Lung (tissue), 9 donors: ENCODE measurements at regions not wholly inside any gene's neighbourhood (a gene's known extent, or its start where the extent isn't known, plus 50 kb on each side); places are given as distances from the start of the nearest gene placed in this dataset.
A peak's percentile ranks its signal among the peaks of the same experiment; 100 is the strongest.
"Not testable (repeated sequence)": the region's sequence is repeated elsewhere in the genome, so short reads cannot be mapped to it uniquely, and the experiment has no call there.

Experiments used
- ATAC-seq: fragments of 200-7000 bp; cut with Tn5 transposase; one replicate; pipeline ENCODE4 v1.9.1; 2020; ENCODE audit warnings: moderate number of reproducible peaks; ENCODE audit not compliant: insufficient read depth, low FRiP score
- DNase-seq, 3 donors: peaks; one replicate each; pipeline ENCODE4 v3.0.0-alpha.2; 2013 to 2017
- H3K27ac ChIP-seq, 2 donors: one replicate each; pipeline ENCODE4 v1.5.1; 2013; ENCODE audit warnings: mild to moderate bottlenecking in 2 of 2, moderate library complexity in 2 of 2, control low read depth in 1 of 2, inconsistent platforms in 1 of 2, low read depth in 1 of 2, low read length in 1 of 2
- H3K27me3 ChIP-seq, 3 donors: one replicate each; pipeline ENCODE4 v1.5.1; 2013; ENCODE audit warnings: low read length in 2 of 3; ENCODE audit not compliant: control insufficient read depth in 3 of 3, insufficient read depth in 3 of 3
- H3K36me3 ChIP-seq, 4 donors: one replicate each; pipeline ENCODE4 v1.5.1; 2013; ENCODE audit warnings: low read length in 4 of 4, mild to moderate bottlenecking in 1 of 4, moderate library complexity in 1 of 4; ENCODE audit not compliant: control insufficient read depth in 4 of 4, insufficient read depth in 4 of 4
- H3K4me1 ChIP-seq, 5 donors: one replicate each; pipeline ENCODE4 v1.5.1; 2013; ENCODE audit warnings: low read length in 5 of 5, mild to moderate bottlenecking in 2 of 5, moderate library complexity in 1 of 5; ENCODE audit not compliant: control insufficient read depth in 5 of 5, insufficient read depth in 5 of 5
- H3K4me3 ChIP-seq: one replicate; pipeline ENCODE4 v1.5.1; 2013; ENCODE audit warnings: mild to moderate bottlenecking, control low read depth, moderate library complexity
- H3K9ac ChIP-seq, 2 donors: one replicate each; pipeline ENCODE4 v1.5.1; 2013; ENCODE audit warnings: low read length in 2 of 2, control low read depth in 1 of 2; ENCODE audit not compliant: insufficient read depth in 1 of 2
- H3K9me3 ChIP-seq, 4 donors: one replicate each; pipeline ENCODE4 v1.5.1; 2013; ENCODE audit warnings: low read length in 3 of 4, mild to moderate bottlenecking in 1 of 4, moderate library complexity in 1 of 4; ENCODE audit not compliant: control insufficient read depth in 4 of 4, insufficient read depth in 3 of 4
- WGBS, 2 donors: extraction: QIAGEN DNeasy Blood & Tissue Kit; methylation state at CpG; one replicate each; pipeline ENCODE4 v1.1.7; 2013; 5-methylcytosine and 5-hydroxymethylcytosine counted together
- donor health status: Bipolar disorder and iron deficiency.
- donor health status: healthy.
- donor health status: DM: yes; HTN: yes; CAD: no.

DNA sequence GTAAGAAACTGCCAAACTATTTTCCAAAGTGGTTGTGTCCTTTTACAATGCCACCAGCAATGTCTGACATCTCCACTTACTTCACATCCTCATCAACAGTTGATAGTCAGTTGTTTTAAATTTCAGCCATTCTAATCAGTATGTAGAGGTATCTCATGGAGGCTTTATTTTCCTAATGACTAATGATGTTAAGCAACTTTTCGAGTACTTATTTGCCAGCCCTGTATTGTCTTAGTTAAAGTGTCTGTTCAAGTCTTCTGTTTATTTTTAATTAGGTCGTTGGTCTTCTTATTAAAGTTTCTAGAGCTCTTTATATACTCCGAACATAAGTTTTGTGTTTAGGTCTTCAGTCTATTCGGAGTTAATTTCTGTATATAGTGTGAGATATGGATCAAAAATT, 54.9 kb upstream of the NBPF12 start:
- not testable (repeated sequence) for H3K4me3 ChIP-seq
- 72 to 86% methylated on average over 4 of the region's 4 CpGs for WGBS, 2 donors

DNA sequence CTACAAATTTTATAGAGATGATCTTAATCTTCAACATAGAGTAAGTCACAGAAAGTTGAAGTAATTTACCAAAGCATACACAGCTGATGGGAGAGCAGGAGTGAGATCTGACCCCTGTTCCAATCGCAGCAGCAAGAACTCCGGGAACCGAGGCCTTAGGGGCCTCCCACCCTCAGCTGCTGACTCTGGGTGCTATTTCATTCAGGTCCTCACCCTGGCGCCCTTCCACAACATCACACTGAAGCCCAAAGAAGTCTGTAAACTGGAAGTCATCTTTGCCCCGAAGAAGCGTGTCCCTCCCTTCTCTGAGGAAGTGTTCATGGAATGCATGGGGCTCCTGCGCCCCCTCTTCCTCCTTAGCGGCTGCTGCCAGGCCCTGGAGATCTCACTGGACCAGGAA, 57.0 kb upstream of the NBPF12 start:
- 89 to 100% methylated on average over 1 to 5 of the region's 8 CpGs for WGBS, 2 donors
- not testable (repeated sequence) for ATAC-seq, H3K4me1 ChIP-seq, DNase-seq, H3K9me3 ChIP-seq, H3K36me3 ChIP-seq, H3K4me3 ChIP-seq, H3K27ac ChIP-seq, H3K9ac ChIP-seq, H3K27me3 ChIP-seq

More for the DNA sequence above, 54.9 kb upstream of the NBPF12 start:
- H3K9me3 ChIP-seq, H3K9ac ChIP-seq, ATAC-seq, DNase-seq, H3K36me3 ChIP-seq, H3K27me3 ChIP-seq, H3K4me1 ChIP-seq, H3K27ac ChIP-seq: not testable (repeated sequence)

- H3K9me3 ChIP-seq, ATAC-seq, H3K36me3 ChIP-seq, H3K9ac ChIP-seq, DNase-seq, H3K27me3 ChIP-seq, H3K4me3 ChIP-seq, H3K4me1 ChIP-seq, H3K27ac ChIP-seq: not testable (repeated sequence)
- WGBS, 2 donors = 58 to 65% methylated on average over 3 of the region's 3 CpGs
These were observed 74.3 kb upstream of the NBPF12 start for GRCh38 chr1:146863799-146864319.

DNA sequence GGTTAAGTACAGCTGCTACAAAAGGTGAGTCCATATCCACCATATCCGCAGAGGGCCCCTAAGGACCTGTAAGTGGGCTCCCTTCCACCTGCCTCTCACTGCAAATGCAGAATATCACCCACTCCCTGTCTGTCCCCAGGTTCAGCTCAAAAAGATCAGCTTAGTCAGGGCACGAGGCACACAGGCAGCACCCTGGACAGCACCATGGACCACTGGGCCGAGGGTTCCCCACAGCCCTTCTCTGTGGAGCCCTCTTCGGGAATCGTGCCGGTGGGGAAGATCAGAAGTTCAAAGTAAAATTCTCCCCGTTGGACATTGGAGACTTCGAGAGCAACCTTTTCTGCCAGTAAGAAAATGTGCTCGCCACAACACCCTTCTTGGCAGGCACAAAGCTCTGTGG, 85.0 kb upstream of the NBPF12 start:
- H3K27ac ChIP-seq, H3K27me3 ChIP-seq, H3K9me3 ChIP-seq, H3K36me3 ChIP-seq, H3K4me1 ChIP-seq, H3K9ac ChIP-seq, ATAC-seq, H3K4me3 ChIP-seq: not testable (repeated sequence)
- peak in 2 of 3 donors; percentile 0 to 1 for DNase-seq
- WGBS, 2 donors = 58 to 75% methylated on average over 8 of the region's 9 CpGs

DNA sequence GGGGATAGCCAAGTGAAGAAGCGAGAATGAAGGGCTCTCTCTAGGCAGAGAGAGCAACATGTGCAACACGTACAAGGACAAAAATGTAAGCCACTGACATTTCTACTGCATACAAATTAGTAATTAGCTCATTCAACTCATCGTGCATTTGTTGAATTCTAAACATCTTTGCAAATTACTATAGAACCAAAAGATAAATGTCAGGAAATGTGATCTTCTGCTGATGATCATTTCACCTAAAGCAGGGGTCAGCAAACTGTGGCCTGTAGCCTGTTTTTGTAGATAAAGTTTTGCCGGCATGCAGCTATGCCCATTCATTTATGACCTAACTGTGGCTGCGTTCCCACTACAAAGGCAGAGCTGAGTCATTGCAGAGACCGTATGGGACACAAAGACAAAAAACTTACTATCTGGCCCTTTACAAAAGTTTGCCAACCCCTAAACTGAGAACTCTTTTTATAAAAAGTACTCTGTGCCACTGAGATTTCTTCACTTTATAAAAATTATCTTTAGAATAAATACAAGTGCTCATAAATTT, 87.7 kb upstream of the NBPF12 start:
- H3K36me3 ChIP-seq, H3K4me1 ChIP-seq, H3K27ac ChIP-seq, H3K9ac ChIP-seq, H3K27me3 ChIP-seq, ATAC-seq, H3K9me3 ChIP-seq, H3K4me3 ChIP-seq: not testable (repeated sequence)
- DNase-seq = peak in 2 of 3 donors; percentile 0 to 16
- 56 to 77% methylated on average over 6 of the region's 6 CpGs for WGBS, 2 donors

- not testable (repeated sequence) for H3K36me3 ChIP-seq, ATAC-seq, H3K4me1 ChIP-seq, H3K9me3 ChIP-seq, DNase-seq, H3K27me3 ChIP-seq, H3K4me3 ChIP-seq, H3K27ac ChIP-seq, H3K9ac ChIP-seq
- WGBS, 2 donors = no CpG with 5 or more reads among the region's 1 CpG
These were observed 99.4 kb upstream of the NBPF12 start for GRCh38 chr1:146838725-146839124.

- H3K4me3 ChIP-seq, DNase-seq, H3K9ac ChIP-seq, H3K27ac ChIP-seq, H3K36me3 ChIP-seq, H3K27me3 ChIP-seq, ATAC-seq, H3K9me3 ChIP-seq, H3K4me1 ChIP-seq: not testable (repeated sequence)
- WGBS, 2 donors = no CpG with 5 or more reads among the region's 1 CpG
These were observed 111.2 kb upstream of the NBPF12 start for GRCh38 chr1:146826957-146827356.

DNA sequence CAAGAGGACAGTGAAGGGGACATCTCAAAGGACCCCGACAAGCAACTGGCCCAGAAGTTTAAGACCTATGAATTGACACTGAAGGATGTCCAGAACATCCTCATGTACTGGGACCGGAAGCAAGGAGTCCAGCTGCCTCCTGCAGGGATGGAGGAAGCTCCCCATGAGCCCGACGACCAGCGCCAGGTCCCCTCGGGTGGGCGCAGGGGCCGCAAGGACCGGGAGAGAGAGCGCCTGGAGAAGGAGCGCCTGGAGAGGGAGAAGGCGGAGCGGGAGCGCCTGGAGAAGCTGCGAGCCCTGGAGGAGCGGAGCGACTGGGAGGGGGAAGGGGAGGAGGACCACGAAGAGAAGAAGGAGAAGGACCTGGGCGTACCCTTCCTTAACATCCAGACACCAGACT, 143.9 kb upstream of the NBPF12 start:
- not testable (repeated sequence) for H3K27ac ChIP-seq, H3K9me3 ChIP-seq, DNase-seq, H3K4me3 ChIP-seq, H3K36me3 ChIP-seq, ATAC-seq, H3K9ac ChIP-seq, H3K4me1 ChIP-seq, H3K27me3 ChIP-seq
- WGBS, 2 donors = 92 to 93% methylated on average over 19 of the region's 19 CpGs
